Adrenal gland (tissue), 9 donors: ENCODE measurements at regions not wholly inside any gene's neighbourhood (a gene's known extent, or its start where the extent isn't known, plus 50 kb on each side); places are given as distances from the start of the nearest gene placed in this dataset.

ENCODE experiments used
- DNase-seq, 7 donors: peaks; one replicate each; pipeline ENCODE4 v3.0.0-alpha.2; 2019 to 2020
- H3K27ac ChIP-seq, 5 donors: fragments of 200-600 bp; sonication (generic) in 4 of 5; 1 replicate in 3 of 5; 2 replicates in 2 of 5; pipeline versions ENCODE4 v1.5.1 to v1.8.0; 2016 to 2020; ENCODE audit warnings: mild to moderate bottlenecking in 1 of 5
- H3K27me3 ChIP-seq: fragments of 200-600 bp; 2 replicates; pipeline ENCODE4 v1.8.0; 2021
- H3K36me3 ChIP-seq, 2 donors: fragments of 200-600 bp; replicated peaks in 1 of 2; 1 replicate in 1 of 2; 2 replicates in 1 of 2; pipeline versions ENCODE4 v1.5.1 to v1.8.0; 2018 to 2022
- H3K4me1 ChIP-seq, 2 donors: fragments of 200-600 bp; replicated peaks in 1 of 2; 1 replicate in 1 of 2; 2 replicates in 1 of 2; pipeline versions ENCODE4 v1.5.1 to v1.8.0; 2018 to 2021
- H3K4me3 ChIP-seq, 4 donors: fragments of 200-600 bp; sonication (generic) in 3 of 4; one replicate each; pipeline ENCODE4 v1.5.1; 2016 to 2018
- H3K9me3 ChIP-seq, 3 donors: fragments of 200-600 bp; sonication (generic) in 1 of 3; replicated peaks in 1 of 3; 1 replicate in 2 of 3; 2 replicates in 1 of 3; pipeline versions ENCODE4 v1.5.1 to v1.8.0; 2016 to 2021
- POLR2A ChIP-seq, 2 donors: fragments of 450-650 bp; IDR thresholded peaks; one replicate each; pipeline ENCODE4 v1.6.1; 2017; ENCODE audit warnings: antibody characterized with exemption in 2 of 2, mild to moderate bottlenecking in 2 of 2, moderate library complexity in 1 of 2
- WGBS, 4 donors: extraction: QIAGEN DNeasy Blood & Tissue Kit in 2 of 4; methylation state at CpG; one replicate each; pipeline versions ENCODE4 v1.1.5 to v1.1.7; 2013 to 2017; 5-methylcytosine and 5-hydroxymethylcytosine counted together
- intact Hi-C, 2 donors: fragments of 100-400 bp; cut with DNase I; formaldehyde crosslinking; loops; one replicate each; pipeline versions ENCODE4 v1.14.1 to v1.15.0; 2022 to 2023
- TF ChIP-seq, protein P1 (sequence below), 6 experiments: fragments of 450-650 bp in 4 of 6; fragments of 200-600 bp in 2 of 6; sonication (generic) in 1 of 6; IDR thresholded peaks; 1 replicate in 5 of 6; 2 replicates in 1 of 6; pipeline versions ENCODE4 v1.5.1 to v1.8.0; 2016 to 2021; ENCODE audit warnings: antibody characterized with exemption in 6 of 6, mild to moderate bottlenecking in 2 of 6, moderate library complexity in 1 of 6
- donor health status: healthy with polysubstance abuse.
- donor health status: Bipolar disorder and iron deficiency.
- donor health status: DM: yes; HTN: yes; CAD: no.
- donor health status: DM: no; HTN: no; CAD: no.
- donor health status: DM: no; HTN: no; CAD: no.

DNA sequence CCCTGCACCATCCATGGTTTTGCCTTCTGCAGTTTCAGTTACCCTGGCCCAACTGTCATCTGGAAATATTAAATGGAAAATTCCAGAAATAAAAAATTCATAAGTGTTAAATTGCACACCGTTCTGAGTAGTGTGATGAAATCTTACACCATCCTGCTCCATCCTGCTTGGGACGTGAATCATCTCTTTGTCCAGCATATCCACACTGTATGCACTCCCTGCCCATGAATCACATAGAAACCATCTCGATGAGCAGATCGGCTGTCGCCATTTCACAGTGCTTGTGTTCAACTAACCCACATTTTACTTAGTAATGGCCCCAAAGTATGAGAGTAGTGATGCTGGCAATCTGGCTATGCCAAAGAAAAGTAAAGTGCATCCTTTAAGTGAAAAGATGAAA lies 105.9 kb upstream of the ID4 start:
- 78 to 82% (median 80%) methylated on average over 5 of the region's 5 CpGs for WGBS, 4 donors

DNA sequence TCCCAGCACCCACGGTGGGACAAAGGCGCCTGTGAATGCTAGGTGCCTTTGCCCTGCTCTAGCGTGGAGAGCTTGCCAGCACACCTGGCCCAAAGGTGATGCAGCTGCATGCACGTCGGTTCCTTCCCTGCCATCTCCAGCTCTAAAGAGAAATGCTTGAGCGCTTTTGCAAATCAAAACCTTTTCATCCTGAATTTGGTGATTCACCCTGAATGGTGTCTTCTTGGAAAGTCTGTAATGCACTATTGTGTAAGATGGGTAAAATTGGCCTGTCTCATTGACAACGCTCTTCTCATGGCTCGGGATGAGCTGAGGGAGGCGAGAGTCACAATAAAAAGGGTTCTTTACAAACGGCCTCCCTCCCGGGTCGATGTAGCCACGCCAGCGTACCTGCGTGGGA lies 103.1 kb upstream of the ID4 start:
- Histone ChIP-seq H3K36me3 (no peaks in the 10 kb centered on the region), H3K27ac (no peak overlapping the region), H3K27me3 (no peaks in the 10 kb centered on the region), H3K9me3 (no peaks in the 10 kb centered on the region), H3K4me3 (no peak overlapping the region), H3K4me1 (no peaks in the 10 kb centered on the region)
- 82 to 91% (median 86%) methylated on average over 15 of the region's 15 CpGs for WGBS, 4 donors
- intact Hi-C loops, result no loop called here
- DNase-seq, result no peak
- TF ChIP-seq, protein P1, sequence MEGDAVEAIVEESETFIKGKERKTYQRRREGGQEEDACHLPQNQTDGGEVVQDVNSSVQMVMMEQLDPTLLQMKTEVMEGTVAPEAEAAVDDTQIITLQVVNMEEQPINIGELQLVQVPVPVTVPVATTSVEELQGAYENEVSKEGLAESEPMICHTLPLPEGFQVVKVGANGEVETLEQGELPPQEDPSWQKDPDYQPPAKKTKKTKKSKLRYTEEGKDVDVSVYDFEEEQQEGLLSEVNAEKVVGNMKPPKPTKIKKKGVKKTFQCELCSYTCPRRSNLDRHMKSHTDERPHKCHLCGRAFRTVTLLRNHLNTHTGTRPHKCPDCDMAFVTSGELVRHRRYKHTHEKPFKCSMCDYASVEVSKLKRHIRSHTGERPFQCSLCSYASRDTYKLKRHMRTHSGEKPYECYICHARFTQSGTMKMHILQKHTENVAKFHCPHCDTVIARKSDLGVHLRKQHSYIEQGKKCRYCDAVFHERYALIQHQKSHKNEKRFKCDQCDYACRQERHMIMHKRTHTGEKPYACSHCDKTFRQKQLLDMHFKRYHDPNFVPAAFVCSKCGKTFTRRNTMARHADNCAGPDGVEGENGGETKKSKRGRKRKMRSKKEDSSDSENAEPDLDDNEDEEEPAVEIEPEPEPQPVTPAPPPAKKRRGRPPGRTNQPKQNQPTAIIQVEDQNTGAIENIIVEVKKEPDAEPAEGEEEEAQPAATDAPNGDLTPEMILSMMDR (IDR thresholded peaks at IDR 0.05), result no peak
- TF ChIP-seq POLR2A (IDR thresholded peaks at IDR 0.05), result no peak

More for the DNA sequence above, 105.9 kb upstream of the ID4 start:
- Histone ChIP-seq H3K27me3 (no peaks in the 10 kb centered on the region), H3K27ac (no peak overlapping the region), H3K4me3 (no peak overlapping the region), H3K4me1 (no peaks in the 10 kb centered on the region), H3K36me3 (no peaks in the 10 kb centered on the region), H3K9me3 (no peaks in the 10 kb centered on the region)
- no peak for DNase-seq
- TF ChIP-seq POLR2A (IDR thresholded peaks at IDR 0.05), result no peak
- TF ChIP-seq, protein P1 (IDR thresholded peaks at IDR 0.05), result no peak
- intact Hi-C loops, result no loop called here

DNA sequence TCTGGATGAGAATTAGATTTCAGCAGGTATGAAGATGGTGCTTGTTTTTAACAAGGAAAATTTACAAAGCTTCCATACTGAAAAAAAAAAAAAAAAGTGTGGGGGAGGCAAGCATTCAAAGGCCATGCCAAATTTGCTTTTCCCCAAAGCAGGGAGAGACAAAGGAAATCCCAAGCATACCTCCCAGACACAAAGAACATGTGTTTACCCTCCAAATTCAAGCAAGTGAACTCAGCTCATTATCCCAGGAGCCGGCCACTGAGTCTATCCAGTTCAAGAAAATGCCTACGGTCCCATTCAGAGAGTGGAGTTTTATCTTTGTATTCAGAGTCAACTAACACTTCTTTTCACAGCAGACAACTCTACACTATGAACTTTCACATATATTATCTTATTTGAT lies 102.7 kb upstream of the ID4 start:
- Histone ChIP-seq H3K9me3 (no peaks in the 10 kb centered on the region), H3K4me3 (no peak overlapping the region), H3K36me3 (no peaks in the 10 kb centered on the region), H3K27ac (no peak overlapping the region), H3K4me1 (no peaks in the 10 kb centered on the region), H3K27me3 (no peaks in the 10 kb centered on the region)
- DNase-seq, result no peak
- TF ChIP-seq POLR2A (IDR thresholded peaks at IDR 0.05), result no peak
- TF ChIP-seq, protein P1 (IDR thresholded peaks at IDR 0.05), result no peak
- intact Hi-C loops, result no loop called here
- WGBS, 4 donors, result 71 to 89% (median 75%) methylated on average over 2 of the region's 2 CpGs

DNA sequence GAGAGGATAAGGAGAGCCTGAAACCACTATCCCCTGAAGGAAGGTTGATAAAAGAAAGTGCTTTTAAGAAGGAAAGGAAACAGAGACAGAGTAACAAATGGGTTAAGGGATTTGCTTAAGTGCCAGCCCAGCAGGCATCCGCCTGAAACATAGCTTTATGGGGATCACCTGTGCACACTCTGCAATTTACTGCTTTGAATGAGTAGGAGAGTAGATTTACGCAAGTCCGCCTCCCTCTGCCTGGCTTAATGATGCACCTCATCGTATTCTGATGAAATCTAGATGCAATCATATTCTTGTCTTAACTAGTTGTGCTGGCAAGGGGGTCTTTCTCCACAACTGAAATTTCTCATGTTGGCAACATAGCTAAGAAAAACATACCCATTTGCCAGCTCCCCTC lies 101.1 kb upstream of the ID4 start:
- H3K36me3 ChIP-seq, result no peaks in the 10 kb centered on the region
- no peaks in the 10 kb centered on the region for H3K9me3 ChIP-seq
- H3K27ac ChIP-seq, result no peak overlapping the region
- no peaks in the 10 kb centered on the region for H3K27me3 ChIP-seq
- H3K4me1 ChIP-seq, result no peaks in the 10 kb centered on the region
- WGBS, 4 donors, result 73 to 83% (median 78%) methylated on average over 4 of the region's 4 CpGs
- no peak overlapping the region for H3K4me3 ChIP-seq
- intact Hi-C loops, result no loop called here
- no peak for DNase-seq
- TF ChIP-seq, protein P1 (IDR thresholded peaks at IDR 0.05), result no peak
- no peak for TF ChIP-seq POLR2A (IDR thresholded peaks at IDR 0.05)
